CD4-positive, alpha-beta memory T cell (primary cell): ENCODE measurements at regions not wholly inside any gene's neighbourhood (a gene's known extent, or its start where the extent isn't known, plus 50 kb on each side); places are given as distances from the start of the nearest gene placed in this dataset.
A peak's percentile ranks its signal among the peaks of the same experiment; 100 is the strongest.
"Not testable (repeated sequence)": the region's sequence is repeated elsewhere in the genome, so short reads cannot be mapped to it uniquely, and the experiment has no call there.

Experiments
- CTCF ChIA-PET: fragments of 350-600 bp; sonication (Branson Sonifier 250); formaldehyde crosslinking; loops from one replicate; lab custom pipeline; 2021; ENCODE audit warnings: inconsistent platforms; ENCODE audit not compliant: partially characterized antibody; lab: Charles Lee
- POLR2A ChIA-PET: fragments of 350-600 bp; sonication (Branson Sonifier 250); formaldehyde crosslinking; loops from one replicate; lab custom pipeline; 2021; ENCODE audit not compliant: partially characterized antibody; lab: Charles Lee
- DNase-seq, 5 donors: peaks; one replicate each; pipeline versions ENCODE4 v3.0.0 to v3.0.0-alpha.2; 2020 to 2022; ENCODE audit warnings: mixed read lengths in 1 of 5
- H3K27ac ChIP-seq: one replicate; pipeline ENCODE4 v1.7.0; 2013; ENCODE audit warnings: low read depth, low read length
- H3K27me3 ChIP-seq: 2 replicates; pipeline ENCODE4 v1.7.0; 2013; ENCODE audit warnings: mild to moderate bottlenecking, low read length, moderate library complexity; ENCODE audit not compliant: insufficient read depth
- H3K36me3 ChIP-seq: 2 replicates; pipeline ENCODE4 v1.7.0; 2013; ENCODE audit warnings: mild to moderate bottlenecking, low read length, moderate library complexity; ENCODE audit not compliant: insufficient read depth
- H3K4me1 ChIP-seq: 2 replicates; pipeline ENCODE4 v1.7.0; 2013; ENCODE audit warnings: mild to moderate bottlenecking, low read length, moderate library complexity; ENCODE audit not compliant: insufficient read depth
- H3K4me3 ChIP-seq, 2 donors: one replicate each; pipeline ENCODE4 v1.7.0; 2013; ENCODE audit warnings: low read length in 2 of 2, mild to moderate bottlenecking in 1 of 2
- H3K9me3 ChIP-seq, 2 donors: one replicate each; pipeline ENCODE4 v1.7.0; 2013; ENCODE audit warnings: low read length in 2 of 2, control low read depth in 1 of 2; ENCODE audit not compliant: control insufficient read depth in 1 of 2
- H3K27ac Mint-ChIP-seq, 7 donors: one replicate each; pipeline ENCODE4 v1.8.0; 2020 to 2021; ENCODE audit warnings: mixed read lengths in 7 of 7, mild to moderate bottlenecking in 6 of 7, inconsistent platforms in 3 of 7, moderate library complexity in 3 of 7
- H3K27me3 Mint-ChIP-seq, 2 donors: one replicate each; pipeline ENCODE4 v1.8.0; 2020 to 2021; ENCODE audit warnings: mixed read lengths in 2 of 2
- H3K36me3 Mint-ChIP-seq, 2 donors: one replicate each; pipeline ENCODE4 v1.8.0; 2020 to 2021; ENCODE audit warnings: mixed read lengths in 2 of 2, inconsistent platforms in 1 of 2, mild to moderate bottlenecking in 1 of 2
- H3K4me1 Mint-ChIP-seq, 4 donors: one replicate each; pipeline ENCODE4 v1.8.0; 2020 to 2021; ENCODE audit warnings: mixed read lengths in 4 of 4, mild to moderate bottlenecking in 1 of 4
- H3K4me3 Mint-ChIP-seq, 8 donors: one replicate each; pipeline ENCODE4 v1.8.0; 2020 to 2021; ENCODE audit warnings: mixed read lengths in 8 of 8, mild to moderate bottlenecking in 7 of 8, moderate library complexity in 6 of 8, inconsistent platforms in 3 of 8
- H3K9me3 Mint-ChIP-seq, 8 donors: one replicate each; pipeline ENCODE4 v1.8.0; 2020 to 2021; ENCODE audit warnings: mixed read lengths in 8 of 8, mild to moderate bottlenecking in 5 of 8, inconsistent platforms in 3 of 8, moderate library complexity in 1 of 8
- intact Hi-C: fragments of 100-400 bp; cut with micrococcal nuclease; formaldehyde crosslinking; loops from one replicate; pipeline ENCODE4 v1.15.1; 2023

GRCh38 chrX:30149206-30149605, 66.2 kb upstream of the MAGEB2 start:
- H3K4me1 Mint-ChIP-seq, H3K27me3 ChIP-seq, H3K4me3 Mint-ChIP-seq, H3K27ac ChIP-seq, H3K27ac Mint-ChIP-seq, H3K9me3 Mint-ChIP-seq, POLR2A ChIA-PET, H3K36me3 Mint-ChIP-seq, CTCF ChIA-PET, intact Hi-C loops, H3K4me3 ChIP-seq, H3K9me3 ChIP-seq, DNase-seq, H3K27me3 Mint-ChIP-seq, H3K36me3 ChIP-seq, H3K4me1 ChIP-seq: not testable (repeated sequence)

GRCh38 chrX:30150196-30150895, 65.0 kb upstream of the MAGEB2 start:
- CTCF ChIA-PET: no interaction called here
- DNase-seq: peak in 1 of 5 donors; percentile 17
- H3K27ac ChIP-seq: no peak overlapping the region
- Mint-ChIP-seq H3K9me3 (no peaks in the 10 kb centered on the region), H3K27me3 (no peaks in the 10 kb centered on the region), H3K27ac (no peak overlapping the region), H3K4me3 (no peak overlapping the region), H3K4me1 (no peaks in the 10 kb centered on the region), H3K36me3 (no peaks in the 10 kb centered on the region)
- no peaks in the 10 kb centered on the region for H3K4me1 ChIP-seq
- H3K36me3 ChIP-seq: no peaks in the 10 kb centered on the region
- POLR2A ChIA-PET: no interaction called here
- intact Hi-C loops: no loop called here
- H3K9me3 ChIP-seq: no peaks in the 10 kb centered on the region
- no peak overlapping the region for H3K4me3 ChIP-seq
- H3K27me3 ChIP-seq: no peaks in the 10 kb centered on the region

DNA sequence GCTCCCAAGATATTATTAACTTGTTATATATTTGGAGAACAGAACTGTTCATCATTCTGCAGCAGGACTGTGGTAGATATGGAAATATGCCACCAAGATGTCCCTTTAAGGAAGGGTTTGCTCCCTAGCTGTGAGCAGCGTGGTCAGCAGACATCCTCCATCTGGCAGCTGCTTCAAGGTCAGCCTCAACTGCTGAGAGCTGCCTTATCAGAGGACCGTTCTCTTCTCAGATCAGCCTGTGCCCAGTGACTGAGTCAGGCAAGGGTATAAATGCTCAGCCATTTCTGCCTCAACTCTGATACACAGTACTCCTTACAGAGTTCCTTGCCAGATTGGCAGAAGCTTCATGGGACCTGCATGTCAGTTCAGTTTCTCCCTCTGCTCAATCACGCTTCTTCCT, 63.4 kb upstream of the MAGEB2 start:
- Mint-ChIP-seq H3K27me3 (no peaks in the 10 kb centered on the region), H3K9me3 (peaks cover 0 to 3% (median 0%) of the 10 kb centered on the region in 8 donors), H3K36me3 (no peaks in the 10 kb centered on the region), H3K4me3 (no peak overlapping the region), H3K27ac (no peak overlapping the region), H3K4me1 (no peaks in the 10 kb centered on the region)
- ChIA-PET CTCF (no interaction called here), POLR2A (no interaction called here)
- DNase-seq: no peak
- no peaks in the 10 kb centered on the region for H3K36me3 ChIP-seq
- intact Hi-C loops: no loop called here
- H3K27me3 ChIP-seq: no peaks in the 10 kb centered on the region
- no peaks in the 10 kb centered on the region for H3K4me1 ChIP-seq
- no peaks in the 10 kb centered on the region for H3K9me3 ChIP-seq
- H3K27ac ChIP-seq: no peak overlapping the region
- no peak overlapping the region for H3K4me3 ChIP-seq

DNA sequence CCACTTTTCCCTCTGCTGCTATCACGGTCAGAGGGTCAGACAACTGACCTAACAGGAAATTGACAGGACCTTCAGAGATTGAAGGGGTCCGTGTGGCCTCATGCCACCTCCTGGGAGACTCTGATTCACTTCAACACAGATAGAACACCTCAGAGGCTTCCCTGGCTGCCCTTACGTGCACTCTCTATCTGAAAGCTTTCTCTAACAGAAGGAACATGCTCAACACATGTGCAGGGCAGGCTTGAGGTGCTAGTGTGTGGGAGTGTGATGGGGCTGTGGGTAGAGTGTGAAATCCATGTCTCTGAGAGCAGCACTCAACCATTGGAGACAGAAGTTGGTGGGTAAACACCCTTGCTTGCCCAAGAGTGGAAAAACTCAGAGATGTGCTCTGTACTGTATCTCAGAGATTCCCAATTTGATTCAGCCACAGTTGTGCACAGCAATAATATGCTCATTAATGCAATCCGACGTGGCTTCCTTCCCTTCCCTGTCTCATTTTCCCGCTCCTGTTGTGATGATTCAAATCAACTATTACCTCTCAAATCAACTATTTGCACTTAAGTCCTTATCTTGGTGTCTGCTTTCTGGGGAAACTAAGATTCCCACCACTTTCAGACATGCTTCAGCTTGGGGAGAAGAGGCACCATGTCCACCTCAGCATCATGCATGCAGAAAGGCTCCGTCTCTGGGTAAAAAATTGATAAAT, 62.0 kb upstream of the MAGEB2 start:
- no peaks in the 10 kb centered on the region for H3K4me1 Mint-ChIP-seq

GRCh38 chrX:30153881-30154260, 61.5 kb upstream of the MAGEB2 start:
- Histone ChIP-seq H3K36me3 (no peaks in the 10 kb centered on the region), H3K27ac (no peak overlapping the region), H3K9me3 (no peaks in the 10 kb centered on the region), H3K27me3 (no peaks in the 10 kb centered on the region), H3K4me3 (no peak overlapping the region), H3K4me1 (no peaks in the 10 kb centered on the region)
- ChIA-PET POLR2A (no interaction called here), CTCF (no interaction called here)
- DNase-seq: no peak
- intact Hi-C loops: no loop called here
- no peaks in the 10 kb centered on the region for H3K27me3 Mint-ChIP-seq
- H3K9me3 Mint-ChIP-seq: peaks cover 0 to 3% (median 0%) of the 10 kb centered on the region in 8 donors
- H3K4me1 Mint-ChIP-seq: no peaks in the 10 kb centered on the region
- no peak overlapping the region for H3K4me3 Mint-ChIP-seq
- no peak overlapping the region for H3K27ac Mint-ChIP-seq
- no peaks in the 10 kb centered on the region for H3K36me3 Mint-ChIP-seq

More for the DNA sequence above, 62.0 kb upstream of the MAGEB2 start:
- ChIA-PET CTCF (no interaction called here), POLR2A (no interaction called here)
- Mint-ChIP-seq H3K4me3 (no peak overlapping the region), H3K36me3 (no peaks in the 10 kb centered on the region), H3K27ac (no peak overlapping the region), H3K9me3 (peaks cover 0 to 3% (median 0%) of the 10 kb centered on the region in 8 donors), H3K27me3 (no peaks in the 10 kb centered on the region)
- Histone ChIP-seq H3K36me3 (no peaks in the 10 kb centered on the region), H3K27ac (no peak overlapping the region), H3K4me3 (no peak overlapping the region), H3K27me3 (no peaks in the 10 kb centered on the region), H3K4me1 (no peaks in the 10 kb centered on the region), H3K9me3 (no peaks in the 10 kb centered on the region)
- intact Hi-C loops: no loop called here
- no peak for DNase-seq

GRCh38 chrX:30156009-30156408, 59.4 kb upstream of the MAGEB2 start:
- no peaks in the 10 kb centered on the region for H3K4me1 ChIP-seq
- CTCF ChIA-PET: no interaction called here
- no peaks in the 10 kb centered on the region for H3K27me3 ChIP-seq
- H3K4me1 Mint-ChIP-seq: no peaks in the 10 kb centered on the region
- POLR2A ChIA-PET: no interaction called here
- H3K9me3 ChIP-seq: no peaks in the 10 kb centered on the region
- intact Hi-C loops: no loop called here
- H3K27me3 Mint-ChIP-seq: no peaks in the 10 kb centered on the region
- no peak overlapping the region for H3K27ac ChIP-seq
- no peaks in the 10 kb centered on the region for H3K36me3 ChIP-seq
- no peaks in the 10 kb centered on the region for H3K36me3 Mint-ChIP-seq
- no peak overlapping the region for H3K4me3 ChIP-seq
- H3K4me3 Mint-ChIP-seq: no peak overlapping the region
- no peak overlapping the region for H3K27ac Mint-ChIP-seq
- DNase-seq: no peak
- peaks cover 0 to 5% (median 0%) of the 10 kb centered on the region in 8 donors for H3K9me3 Mint-ChIP-seq

GRCh38 chrX:30156880-30157560, 58.3 kb upstream of the MAGEB2 start:
- intact Hi-C loops: no loop called here
- CTCF ChIA-PET: no interaction called here
- no peaks in the 10 kb centered on the region for H3K36me3 Mint-ChIP-seq
- POLR2A ChIA-PET: no interaction called here
- Histone ChIP-seq H3K27ac (no peak overlapping the region), H3K36me3 (no peaks in the 10 kb centered on the region), H3K27me3 (no peaks in the 10 kb centered on the region), H3K4me3 (no peak overlapping the region), H3K9me3 (no peaks in the 10 kb centered on the region), H3K4me1 (no peaks in the 10 kb centered on the region)
- H3K27me3 Mint-ChIP-seq: no peaks in the 10 kb centered on the region
- H3K4me1 Mint-ChIP-seq: no peaks in the 10 kb centered on the region
- H3K4me3 Mint-ChIP-seq: no peak overlapping the region
- no peak for DNase-seq
- peaks cover 0 to 5% (median 0%) of the 10 kb centered on the region in 8 donors for H3K9me3 Mint-ChIP-seq
- H3K27ac Mint-ChIP-seq: no peak overlapping the region
